GM18868 (cell line): ENCODE measurements at regions not wholly inside any gene's neighbourhood (a gene's known extent, or its start where the extent isn't known, plus 50 kb on each side); places are given as distances from the start of the nearest gene placed in this dataset.
A peak's percentile ranks its signal among the peaks of the same experiment; 100 is the strongest.
"Not testable (repeated sequence)": the region's sequence is repeated elsewhere in the genome, so short reads cannot be mapped to it uniquely, and the experiment has no call there.

Source experiments
- ATAC-seq: cut with Tn5 transposase; IDR thresholded peaks from one replicate; pipeline ENCODE4 v1.9.1; 2021; ENCODE audit warnings: mild to moderate bottlenecking, moderate library complexity; ENCODE audit not compliant: unreplicated experiment

- no peak for ATAC-seq
These were observed 218.8 kb upstream of the WWC1 start for GRCh38 chr5:168072665-168073064.

GRCh38 chr5:168073311-168073710 lies 218.1 kb upstream of the WWC1 start:
- no peak for ATAC-seq

GRCh38 chr5:168073991-168074800 lies 217.2 kb upstream of the WWC1 start:
- peak; percentile 46 for ATAC-seq

- ATAC-seq: no peak
These were observed 216.1 kb upstream of the WWC1 start for GRCh38 chr5:168075387-168075786.

- peak; percentile 80 for ATAC-seq
These were observed 214.9 kb upstream of the WWC1 start for GRCh38 chr5:168076561-168076991.

GRCh38 chr5:168085261-168086031 lies 206.0 kb upstream of the WWC1 start:
- no peak for ATAC-seq

- no peak for ATAC-seq
These were observed 205.3 kb upstream of the WWC1 start for GRCh38 chr5:168086104-168086610.

- ATAC-seq: no peak
These were observed 204.7 kb upstream of the WWC1 start for GRCh38 chr5:168086746-168087145.

- ATAC-seq: no peak
These were observed 202.9 kb upstream of the WWC1 start for GRCh38 chr5:168088410-168089173.

- no peak for ATAC-seq
These were observed 202.1 kb upstream of the WWC1 start for GRCh38 chr5:168089201-168089887.

GRCh38 chr5:168092209-168093185 lies 198.9 kb upstream of the WWC1 start:
- ATAC-seq: no peak

- no peak for ATAC-seq
These were observed 198.1 kb upstream of the WWC1 start for GRCh38 chr5:168093200-168093910.

- no peak for ATAC-seq
These were observed 194.9 kb upstream of the WWC1 start for GRCh38 chr5:168096525-168096924.

- ATAC-seq: no peak
These were observed 193.4 kb upstream of the WWC1 start for GRCh38 chr5:168097876-168098653.

- no peak for ATAC-seq
These were observed 190.1 kb upstream of the WWC1 start for GRCh38 chr5:168101352-168101751.

- not testable (repeated sequence) for ATAC-seq
These were observed 188.4 kb upstream of the WWC1 start for GRCh38 chr5:168103018-168103417.

GRCh38 chr5:168104350-168104749 lies 187.1 kb upstream of the WWC1 start:
- ATAC-seq: no peak
